OCI-LY3 (cell line): ENCODE measurements at regions not wholly inside any gene's neighbourhood (a gene's known extent, or its start where the extent isn't known, plus 50 kb on each side); places are given as distances from the start of the nearest gene placed in this dataset.

ENCODE experiments used
- H2AFZ ChIP-seq: fragments of 200-600, 300-600 bp; shearing (Covaris generic); 2 replicates; pipeline ENCODE4 v1.6.0; 2014; ENCODE audit warnings: antibody characterized with exemption, low read depth, low read length
- H3K27ac ChIP-seq: fragments of 200-600, 300-600 bp; sonication (generic); 2 replicates; pipeline ENCODE4 v1.5.1; 2014; ENCODE audit warnings: mild to moderate bottlenecking, low read length, moderate library complexity, mixed read lengths
- H3K27me3 ChIP-seq: fragments of 200-600, 300-600 bp; sonication (generic); 2 replicates; pipeline ENCODE4 v1.6.1; 2014; ENCODE audit warnings: low read depth, low read length, mixed read lengths
- H3K36me3 ChIP-seq: fragments of 200-600, 300-600 bp; sonication (generic); replicated peaks from 2 replicates; pipeline ENCODE3; 2014; ENCODE audit warnings: low read depth, low read length, mixed read lengths
- H3K4me1 ChIP-seq: fragments of 300-600, 200-600 bp; sonication (generic); 2 replicates; pipeline ENCODE4 v1.6.1; 2014; ENCODE audit warnings: low read length, mixed read lengths
- H3K4me2 ChIP-seq: fragments of 200-600, 300-600 bp; sonication (generic); 2 replicates; pipeline ENCODE4 v1.6.1; 2014; ENCODE audit warnings: low read length, mixed read lengths
- H3K4me3 ChIP-seq: fragments of 300-600, 200-600 bp; sonication (generic); 2 replicates; pipeline ENCODE4 v1.5.1; 2014; ENCODE audit warnings: antibody characterized with exemption, mild to moderate bottlenecking, low read length, moderate library complexity
- H3K79me2 ChIP-seq: fragments of 300-600, 200-600 bp; shearing (Covaris generic); 2 replicates; pipeline ENCODE4 v1.6.1; 2014; ENCODE audit warnings: mild to moderate bottlenecking, low read length, mixed read lengths
- H3K9ac ChIP-seq: fragments of 300-600, 200-600 bp; shearing (Covaris generic); 2 replicates; pipeline ENCODE4 v1.6.0; 2014; ENCODE audit warnings: mild to moderate bottlenecking, low read length, moderate library complexity
- H3K9me3 ChIP-seq: fragments of 200-600, 300-600 bp; shearing (Covaris generic); 2 replicates; pipeline ENCODE4 v1.6.1; 2014; ENCODE audit warnings: low read length, mixed read lengths; ENCODE audit not compliant: insufficient read depth
- H4K20me1 ChIP-seq: fragments of 200-600, 300-600 bp; sonication (generic); 2 replicates; pipeline ENCODE4 v1.6.1; 2016; ENCODE audit warnings: low read length, mixed read lengths; ENCODE audit not compliant: insufficient read depth
- CTCF ChIP-seq: fragments of 200-600, 300-600 bp; sonication (generic); IDR thresholded peaks from 2 replicates; pipeline ENCODE4 v1.5.1; 2014; ENCODE audit warnings: antibody characterized with exemption, low read length, low read depth
- EZH2phosphoT487 ChIP-seq: fragments of 200-600 bp; shearing (Covaris generic); IDR thresholded peaks from 2 replicates; pipeline ENCODE4 v1.6.1; 2018; ENCODE audit warnings: antibody characterized with exemption, mixed run types, low read depth

GRCh38 chr6:19590501-19591131 lies 246.6 kb upstream of the ID4 start:
- no peaks in the 10 kb centered on the region for H3K4me1 ChIP-seq
- H3K4me2 ChIP-seq, result no peak overlapping the region
- no peaks in the 10 kb centered on the region for H3K9me3 ChIP-seq
- no peak overlapping the region for H3K9ac ChIP-seq
- H3K27ac ChIP-seq, result no peak overlapping the region
- no peak overlapping the region for H3K4me3 ChIP-seq
- H4K20me1 ChIP-seq, result no peaks in the 10 kb centered on the region
- H2AFZ ChIP-seq, result no peak overlapping the region
- no peaks in the 10 kb centered on the region for H3K79me2 ChIP-seq
- no peaks in the 10 kb centered on the region for H3K36me3 ChIP-seq
- peaks cover 5% of the 10 kb centered on the region; the same call in 1 of the 2 replicates for H3K27me3 ChIP-seq
- TF ChIP-seq EZH2phosphoT487, result no peak
- no peak for TF ChIP-seq CTCF

- TF ChIP-seq CTCF (no peak), EZH2phosphoT487 (no peak)
- Histone ChIP-seq H3K4me1 (peaks cover 4% of the 10 kb centered on the region; the same call in 1 of the 2 replicates), H4K20me1 (no peaks in the 10 kb centered on the region), H3K27ac (no peak overlapping the region), H3K27me3 (peaks cover 11% of the 10 kb centered on the region; the same call in 1 of the 2 replicates), H3K9ac (no peak overlapping the region), H2AFZ (no peak overlapping the region), H3K4me3 (no peak overlapping the region), H3K4me2 (no peak overlapping the region), H3K36me3 (no peaks in the 10 kb centered on the region), H3K9me3 (no peaks in the 10 kb centered on the region), H3K79me2 (no peaks in the 10 kb centered on the region)
These were observed 239.3 kb upstream of the ID4 start for GRCh38 chr6:19597809-19598320.

- TF ChIP-seq EZH2phosphoT487 (no peak), CTCF (no peak)
- Histone ChIP-seq H3K4me3 (no peak overlapping the region), H2AFZ (no peak overlapping the region), H3K4me1 (peaks cover 4% of the 10 kb centered on the region; the same call in 1 of the 2 replicates), H3K4me2 (no peak overlapping the region), H4K20me1 (no peaks in the 10 kb centered on the region), H3K79me2 (no peaks in the 10 kb centered on the region), H3K9ac (no peak overlapping the region), H3K27me3 (peaks cover 10% of the 10 kb centered on the region; the same call in 1 of the 2 replicates), H3K27ac (no peak overlapping the region), H3K36me3 (no peaks in the 10 kb centered on the region), H3K9me3 (no peaks in the 10 kb centered on the region)
These were observed 237.2 kb upstream of the ID4 start for GRCh38 chr6:19599796-19600464.

- Histone ChIP-seq H3K79me2 (no peaks in the 10 kb centered on the region), H3K4me2 (no peak overlapping the region), H3K4me1 (peaks cover 4% of the 10 kb centered on the region; the same call in 1 of the 2 replicates), H2AFZ (no peak overlapping the region), H3K4me3 (no peak overlapping the region), H3K9ac (no peak overlapping the region), H3K27ac (no peak overlapping the region), H3K9me3 (no peaks in the 10 kb centered on the region), H4K20me1 (no peaks in the 10 kb centered on the region), H3K27me3 (peaks cover 6% of the 10 kb centered on the region; the same call in 1 of the 2 replicates), H3K36me3 (no peaks in the 10 kb centered on the region)
- TF ChIP-seq CTCF (no peak), EZH2phosphoT487 (no peak)
These were observed 234.6 kb upstream of the ID4 start for GRCh38 chr6:19602434-19603013.
